HG03342 (cell line): ENCODE measurements at regions not wholly inside any gene's neighbourhood (a gene's known extent, or its start where the extent isn't known, plus 50 kb on each side); places are given as distances from the start of the nearest gene placed in this dataset.

ENCODE experiments used
- ATAC-seq: cut with Tn5 transposase; IDR thresholded peaks from one replicate; pipeline ENCODE4 v1.9.1; 2021; ENCODE audit warnings: mild to moderate bottlenecking, moderate library complexity; ENCODE audit not compliant: unreplicated experiment

- ATAC-seq: peak; percentile 94
Measured at GRCh38 chr6:45830441-45831139, 185.1 kb downstream of the CLIC5 start.

- no peak for ATAC-seq
Measured at GRCh38 chr6:45829873-45830272, 185.8 kb downstream of the CLIC5 start.

DNA sequence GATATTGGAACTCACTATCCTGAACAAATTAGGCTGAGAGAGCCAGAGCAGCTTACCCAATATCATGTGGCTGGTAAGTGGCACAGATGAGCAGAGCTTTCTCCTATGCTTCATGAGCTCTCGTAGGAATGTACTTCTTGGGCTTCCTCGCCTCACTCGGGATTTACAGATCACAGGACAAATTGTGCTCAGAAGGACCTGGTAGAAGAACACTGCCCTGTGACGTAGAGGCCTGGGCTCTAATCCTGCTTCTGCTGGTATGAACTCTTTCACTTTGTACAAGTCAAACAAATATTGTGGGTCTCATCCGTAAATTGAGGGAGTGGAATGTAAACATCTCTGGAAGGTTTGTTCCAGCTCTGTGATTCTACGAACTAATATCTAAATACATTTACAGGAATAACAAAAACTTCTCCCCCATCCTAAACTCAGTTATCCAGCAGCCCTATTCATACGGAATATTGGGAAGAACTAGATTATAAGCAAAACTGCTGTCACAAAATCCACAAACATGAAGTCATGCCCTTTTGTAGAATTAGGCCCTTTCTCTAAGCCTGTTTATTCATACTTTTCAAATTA lies 187.6 kb downstream of the CLIC5 start:
- ATAC-seq: no peak

DNA sequence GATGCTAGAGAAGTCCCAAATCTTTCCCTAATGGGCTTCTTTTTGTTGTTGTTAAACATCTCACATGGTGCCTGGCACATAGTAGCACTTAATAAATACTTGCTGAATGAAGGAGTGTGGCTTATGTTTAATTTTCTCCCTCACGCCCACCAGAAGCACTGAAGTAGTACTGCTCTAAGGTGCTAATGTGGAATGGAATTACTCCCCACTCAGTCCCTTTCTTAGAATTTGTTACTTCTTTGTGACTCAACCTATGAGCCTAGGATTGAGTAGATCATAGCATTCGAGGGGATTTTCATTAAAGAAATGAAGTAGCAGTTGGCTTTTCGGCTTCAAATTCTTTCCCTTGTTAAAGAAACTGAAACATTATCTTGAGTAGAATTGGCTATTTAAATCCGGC lies 192.8 kb downstream of the CLIC5 start:
- no peak for ATAC-seq

GRCh38 chr6:45822246-45822812 lies 193.3 kb downstream of the CLIC5 start:
- no peak for ATAC-seq

DNA sequence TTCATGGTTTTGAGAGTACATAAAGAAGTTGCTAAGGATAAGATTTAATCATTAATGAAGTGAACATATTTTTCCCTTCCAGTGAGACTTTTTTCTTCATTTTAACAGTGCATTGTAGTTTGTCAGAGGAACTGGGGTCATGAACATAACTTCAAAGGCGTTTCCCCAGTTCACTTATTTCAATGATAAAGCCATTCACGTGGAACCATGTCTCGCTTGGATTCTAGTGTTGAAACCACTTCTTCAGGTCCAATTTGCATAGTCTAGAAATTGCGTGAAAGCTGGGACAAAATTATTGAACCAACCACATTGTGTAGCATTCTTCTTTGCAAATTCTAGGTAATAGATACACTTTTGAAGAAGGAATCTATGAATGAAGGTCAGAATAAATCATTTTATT lies 197.0 kb downstream of the CLIC5 start:
- no peak for ATAC-seq

- no peak for ATAC-seq
Measured at GRCh38 chr6:45816674-45817297, 198.9 kb downstream of the CLIC5 start.

GRCh38 chr6:45815466-45816125 lies 200.1 kb downstream of the CLIC5 start:
- ATAC-seq: no peak

- no peak for ATAC-seq
Measured at GRCh38 chr6:45814772-45815171, 200.9 kb downstream of the CLIC5 start.

DNA sequence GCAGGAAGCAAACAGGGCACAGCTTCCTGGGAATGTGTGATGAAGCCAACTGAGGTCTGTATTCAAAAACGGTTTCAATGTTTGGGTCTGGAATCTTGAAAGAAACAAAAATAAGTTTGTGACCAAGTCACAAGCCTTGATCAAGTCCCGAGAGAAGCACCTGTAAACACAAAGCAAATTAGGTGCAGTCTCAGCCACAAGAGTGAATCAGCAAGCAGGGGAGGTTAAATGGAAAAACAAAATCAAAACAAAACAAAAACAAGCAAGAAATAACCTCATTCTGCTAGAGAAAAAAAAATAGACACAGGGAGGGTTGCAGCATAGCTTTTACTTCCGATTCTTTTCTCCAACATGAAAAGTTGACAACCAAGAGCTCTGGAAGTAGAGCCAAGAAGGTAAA lies 201.7 kb downstream of the CLIC5 start:
- ATAC-seq: no peak

DNA sequence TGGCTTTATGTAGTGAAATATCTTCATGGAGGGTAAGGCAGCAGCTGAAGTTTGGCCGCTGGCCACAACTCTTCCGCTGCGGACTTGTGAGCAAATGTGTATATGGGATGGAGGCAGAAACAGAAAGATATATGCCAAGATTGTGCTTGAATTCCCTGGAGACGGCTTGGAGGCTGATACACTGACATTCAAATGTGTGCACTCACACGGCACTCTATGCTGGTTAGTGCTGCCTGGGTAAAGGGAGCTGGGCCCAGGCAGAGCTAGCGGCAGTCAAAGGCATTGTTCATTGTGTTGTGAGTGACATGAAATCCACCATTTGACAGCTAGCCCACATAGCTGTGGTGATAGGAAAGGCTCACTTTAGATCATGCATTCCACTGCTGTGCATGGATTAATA lies 202.7 kb downstream of the CLIC5 start:
- no peak for ATAC-seq

- ATAC-seq: no peak
Measured at GRCh38 chr6:45808917-45809316, 206.7 kb downstream of the CLIC5 start.

DNA sequence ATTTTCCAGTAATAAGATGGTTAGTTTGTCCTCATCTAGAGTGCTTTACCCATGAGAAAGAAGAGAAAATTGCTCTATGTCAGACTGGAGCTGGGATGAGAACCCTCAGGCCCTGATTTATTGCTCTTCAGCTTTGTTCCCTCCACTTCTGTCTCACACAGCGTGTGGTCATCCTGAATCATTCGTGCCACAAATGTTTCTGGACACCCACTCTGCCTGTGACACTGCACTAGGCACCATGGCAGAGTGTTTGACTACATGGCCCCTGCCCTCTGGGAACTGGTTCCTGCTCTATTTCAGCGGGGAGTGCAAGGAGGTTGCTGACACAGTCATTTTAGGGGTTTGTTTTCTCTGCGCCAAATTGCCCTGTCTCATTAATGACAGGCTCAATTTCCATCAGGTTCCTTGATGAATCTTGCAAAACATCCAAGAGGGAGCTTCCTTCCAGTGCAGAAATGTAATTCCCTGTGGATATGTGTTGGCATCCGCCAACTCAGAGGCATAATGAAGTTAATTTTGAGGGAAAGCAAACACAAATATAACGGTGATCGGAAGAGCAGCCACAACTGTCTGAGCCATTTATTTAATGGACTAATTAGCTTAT lies 207.5 kb downstream of the CLIC5 start:
- ATAC-seq: no peak

DNA sequence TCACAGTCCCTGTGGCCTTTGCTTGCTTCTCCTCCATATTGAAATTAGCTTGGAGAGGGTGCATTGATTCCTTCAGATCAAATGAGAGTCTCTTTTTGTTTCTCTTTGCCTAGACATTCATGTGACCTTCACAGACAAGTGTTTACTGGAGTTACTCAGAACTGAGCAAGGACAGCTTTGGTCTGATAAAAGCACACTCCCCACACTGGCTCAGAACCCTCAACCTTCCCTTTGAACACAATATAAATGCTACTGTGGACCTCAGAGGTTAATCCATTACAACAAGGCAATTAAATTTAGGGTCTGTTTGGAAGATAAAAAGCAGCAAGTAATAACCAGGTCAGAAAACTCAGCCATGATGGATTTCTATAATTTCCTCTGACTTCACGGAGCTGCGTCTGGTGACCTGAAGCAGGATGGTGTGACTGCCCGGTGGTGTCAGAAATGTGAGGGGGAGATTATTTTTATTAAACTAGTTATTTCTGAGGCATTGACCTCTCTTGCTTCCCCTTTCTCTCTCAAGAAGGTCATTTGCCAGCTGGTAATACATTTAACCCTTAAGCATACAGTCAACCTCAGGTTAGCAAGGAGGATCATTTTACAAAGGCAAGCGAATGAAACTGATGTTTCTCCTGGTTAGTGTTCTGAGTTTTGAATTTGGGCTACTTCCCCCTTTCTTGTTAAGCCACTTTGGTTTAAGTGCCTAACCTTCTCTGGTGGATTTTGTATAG lies 208.2 kb downstream of the CLIC5 start:
- ATAC-seq: no peak

DNA sequence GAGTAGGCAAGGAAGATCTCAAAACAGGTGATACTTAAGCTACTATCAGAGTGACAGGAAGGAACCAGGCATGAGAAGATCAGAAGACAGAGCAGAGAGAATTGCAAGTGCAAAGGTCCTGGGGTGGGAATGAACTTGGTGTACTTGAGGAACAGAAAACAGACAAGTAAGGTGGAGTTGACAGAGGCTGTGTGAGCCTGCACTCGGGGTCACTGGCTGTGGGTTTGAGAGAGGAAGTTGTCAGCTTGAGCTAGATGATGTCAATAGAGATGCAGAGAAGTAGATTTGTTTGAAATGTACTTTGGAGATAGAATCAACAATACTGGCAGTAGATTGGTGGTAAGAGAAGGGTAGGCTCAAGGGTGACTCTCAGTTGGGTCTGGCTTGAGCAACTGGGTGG lies 209.5 kb downstream of the CLIC5 start:
- ATAC-seq: no peak

DNA sequence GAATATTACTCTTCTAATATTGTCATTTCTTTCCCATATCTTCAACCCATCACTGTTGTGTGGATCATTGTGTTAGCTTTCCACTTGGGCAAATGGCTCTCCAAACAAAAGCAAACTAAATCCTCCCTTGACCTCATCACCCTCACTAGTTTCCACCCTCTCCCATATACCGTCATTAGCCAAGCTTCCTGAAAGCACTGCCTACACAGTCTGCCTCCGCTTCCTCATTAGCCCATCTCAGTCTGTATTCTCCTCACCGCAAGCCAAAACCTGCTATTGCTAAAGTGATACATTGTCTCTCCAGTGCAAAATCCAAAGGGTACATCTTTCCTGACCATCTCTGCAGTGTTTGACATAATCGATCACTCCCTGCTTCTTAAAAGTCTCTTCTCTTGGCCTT lies 212.6 kb downstream of the CLIC5 start:
- ATAC-seq: no peak

DNA sequence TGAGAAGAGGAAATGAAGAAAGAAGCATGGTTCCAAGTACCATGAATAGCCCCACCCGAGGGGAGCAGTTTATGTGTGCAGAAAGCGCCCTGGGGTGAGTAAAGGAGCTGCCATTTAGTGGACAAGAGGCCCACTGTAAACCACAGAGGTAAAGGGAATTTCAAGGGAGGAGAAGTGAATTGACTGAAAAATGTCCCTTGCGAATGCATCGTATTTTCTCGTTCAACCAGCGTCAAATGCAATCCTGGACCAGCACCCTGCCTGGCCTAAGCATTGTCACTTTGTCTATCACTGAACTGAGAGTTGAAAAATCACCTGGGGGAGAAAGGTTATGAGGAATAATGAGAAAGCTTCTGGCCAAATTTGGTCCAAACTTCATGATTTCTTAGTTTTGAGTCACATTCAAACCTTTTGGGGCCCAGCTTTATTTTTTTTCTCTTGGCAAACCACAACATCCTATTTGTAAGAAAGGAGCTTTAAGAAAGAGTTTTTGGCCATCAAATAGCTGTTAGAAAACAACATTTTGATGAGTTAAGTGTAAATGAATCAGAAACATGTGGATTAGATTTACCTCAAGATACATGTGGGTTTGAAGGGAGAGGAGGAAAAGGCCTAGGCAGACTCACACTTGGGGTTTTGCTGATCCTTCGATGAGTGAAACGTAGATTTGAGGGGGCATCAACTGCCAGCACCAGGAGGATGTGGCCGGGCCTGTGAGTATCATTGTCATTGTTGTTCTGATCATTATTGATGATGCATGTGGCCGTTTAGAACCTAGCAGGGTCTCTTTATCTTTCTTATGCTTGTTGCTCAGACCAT lies 214.0 kb downstream of the CLIC5 start:
- no peak for ATAC-seq

DNA sequence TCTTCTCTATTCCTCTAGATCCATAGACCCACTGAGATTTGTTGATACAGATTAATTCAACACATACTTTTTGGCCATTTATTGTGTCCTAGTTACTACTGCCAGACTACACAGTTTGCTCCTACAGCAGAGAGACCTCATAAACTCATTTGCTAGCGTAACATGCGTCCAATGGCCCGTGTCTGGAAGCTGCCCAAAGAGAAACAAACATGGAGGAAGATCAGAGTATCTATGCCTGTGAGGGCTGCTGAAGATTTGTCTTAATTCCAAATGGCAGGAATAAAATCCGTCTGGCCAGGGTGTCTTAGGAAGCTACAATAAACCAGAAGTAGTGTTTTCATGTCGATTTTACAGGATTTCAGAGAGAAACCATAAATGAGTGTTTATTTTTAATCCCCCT lies 214.7 kb downstream of the CLIC5 start:
- ATAC-seq: no peak

DNA sequence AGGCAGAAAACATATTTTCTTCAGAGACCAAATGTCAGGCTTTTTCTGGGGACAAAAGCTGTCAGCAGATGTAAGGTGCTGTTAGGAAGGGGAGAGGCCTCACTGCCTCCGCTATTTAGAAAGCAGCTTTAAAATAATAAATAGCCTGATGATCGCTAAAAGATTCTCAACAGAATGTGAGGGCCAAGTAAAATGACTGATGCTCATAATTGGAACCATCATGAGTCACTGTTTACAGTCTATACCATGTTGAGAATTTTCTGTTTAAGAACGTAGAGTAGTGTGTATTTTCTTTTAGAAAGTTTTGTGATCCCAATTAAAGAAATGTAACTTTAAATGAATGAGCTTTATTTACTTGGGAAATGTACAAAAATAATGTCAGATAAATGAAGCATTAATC lies 220.0 kb downstream of the CLIC5 start:
- ATAC-seq: no peak

DNA sequence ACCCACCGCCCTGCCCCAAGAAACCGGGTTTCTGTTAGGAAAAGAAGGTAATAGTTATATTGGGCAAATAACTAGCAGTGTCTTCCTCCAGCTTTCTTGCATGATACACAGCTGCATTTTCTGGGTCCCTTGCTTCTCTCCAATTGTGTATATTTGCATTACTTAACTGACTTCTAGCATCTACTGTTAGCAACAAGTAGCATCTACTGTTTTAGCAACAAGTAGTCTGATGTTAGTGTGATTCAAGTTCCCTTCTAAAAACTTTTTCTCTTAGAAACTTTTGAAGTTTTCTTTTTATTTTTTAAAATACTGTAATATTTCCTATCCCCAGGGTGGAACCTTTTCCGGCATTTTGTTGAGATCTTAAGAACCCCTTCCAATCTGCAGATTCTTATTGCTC lies 221.2 kb downstream of the CLIC5 start:
- no peak for ATAC-seq
